IPS-20b (cell line): ENCODE measurements at regions not wholly inside any gene's neighbourhood (a gene's known extent, or its start where the extent isn't known, plus 50 kb on each side); places are given as distances from the start of the nearest gene placed in this dataset.

Source experiments
- H3K27ac ChIP-seq: one replicate; pipeline ENCODE4 v1.5.1; 2013; ENCODE audit warnings: low read length
- H3K27me3 ChIP-seq: 2 replicates; pipeline ENCODE4 v1.6.1; 2013; ENCODE audit warnings: mild to moderate bottlenecking, low read length, inconsistent platforms; ENCODE audit not compliant: insufficient read depth
- H3K36me3 ChIP-seq: 2 replicates; pipeline ENCODE4 v1.6.1; 2013; ENCODE audit warnings: low read depth, mild to moderate bottlenecking, inconsistent platforms, low read length, moderate library complexity; ENCODE audit not compliant: insufficient read depth
- H3K4me1 ChIP-seq: 2 replicates; pipeline ENCODE4 v1.6.1; 2013; ENCODE audit warnings: mild to moderate bottlenecking, control low read depth, inconsistent platforms, low read length, moderate library complexity; ENCODE audit not compliant: insufficient read depth
- H3K4me3 ChIP-seq: 2 replicates; pipeline ENCODE4 v1.5.1; 2013; ENCODE audit warnings: mild to moderate bottlenecking, low read length, inconsistent platforms
- H3K9ac ChIP-seq: 2 replicates; pipeline ENCODE4 v1.6.1; 2013; ENCODE audit warnings: low read depth, mild to moderate bottlenecking, inconsistent platforms, low read length, moderate library complexity
- H3K9me3 ChIP-seq: 2 replicates; pipeline ENCODE4 v1.6.1; 2013; ENCODE audit warnings: mild to moderate bottlenecking, low read depth, low read length, inconsistent platforms; ENCODE audit not compliant: insufficient read depth

DNA sequence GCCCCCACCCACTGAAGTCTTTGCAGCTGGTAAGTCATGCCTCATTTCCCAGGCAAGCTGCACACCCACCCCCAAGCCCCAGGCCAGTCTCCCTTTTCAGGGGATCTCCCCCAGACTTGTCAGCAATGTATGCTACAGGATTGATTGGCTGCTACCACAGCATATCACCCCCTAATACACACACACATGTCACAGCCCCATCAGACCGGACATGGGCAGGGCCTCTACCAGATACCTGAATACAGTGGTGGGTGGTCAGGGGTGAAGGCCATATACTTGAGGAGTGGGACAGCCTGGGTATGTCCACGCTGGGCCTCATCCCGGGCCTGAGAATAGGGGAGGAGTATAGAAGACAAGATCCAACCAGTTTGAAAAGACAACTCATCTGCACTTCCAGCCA is 63.4 kb upstream of the ARAP3 start:
- no peak overlapping the region for H3K9ac ChIP-seq
- peaks cover 6% of the 10 kb centered on the region; the same call in 1 of the 2 replicates for H3K4me1 ChIP-seq
- peaks cover 24% of the 10 kb centered on the region; the same call in 1 of the 2 replicates for H3K27me3 ChIP-seq
- H3K9me3 ChIP-seq, result no peaks in the 10 kb centered on the region
- no peak overlapping the region for H3K27ac ChIP-seq
- H3K36me3 ChIP-seq, result no peaks in the 10 kb centered on the region
- H3K4me3 ChIP-seq, result no peak overlapping the region

GRCh38 chr5:141743866-141744272 is 61.8 kb upstream of the ARAP3 start:
- Histone ChIP-seq H3K36me3 (no peaks in the 10 kb centered on the region), H3K27ac (no peak overlapping the region), H3K27me3 (peaks cover 15% of the 10 kb centered on the region; the same call in 1 of the 2 replicates), H3K9ac (no peak overlapping the region), H3K9me3 (no peaks in the 10 kb centered on the region), H3K4me3 (no peak overlapping the region), H3K4me1 (peaks cover 6% of the 10 kb centered on the region; the same call in 1 of the 2 replicates)

DNA sequence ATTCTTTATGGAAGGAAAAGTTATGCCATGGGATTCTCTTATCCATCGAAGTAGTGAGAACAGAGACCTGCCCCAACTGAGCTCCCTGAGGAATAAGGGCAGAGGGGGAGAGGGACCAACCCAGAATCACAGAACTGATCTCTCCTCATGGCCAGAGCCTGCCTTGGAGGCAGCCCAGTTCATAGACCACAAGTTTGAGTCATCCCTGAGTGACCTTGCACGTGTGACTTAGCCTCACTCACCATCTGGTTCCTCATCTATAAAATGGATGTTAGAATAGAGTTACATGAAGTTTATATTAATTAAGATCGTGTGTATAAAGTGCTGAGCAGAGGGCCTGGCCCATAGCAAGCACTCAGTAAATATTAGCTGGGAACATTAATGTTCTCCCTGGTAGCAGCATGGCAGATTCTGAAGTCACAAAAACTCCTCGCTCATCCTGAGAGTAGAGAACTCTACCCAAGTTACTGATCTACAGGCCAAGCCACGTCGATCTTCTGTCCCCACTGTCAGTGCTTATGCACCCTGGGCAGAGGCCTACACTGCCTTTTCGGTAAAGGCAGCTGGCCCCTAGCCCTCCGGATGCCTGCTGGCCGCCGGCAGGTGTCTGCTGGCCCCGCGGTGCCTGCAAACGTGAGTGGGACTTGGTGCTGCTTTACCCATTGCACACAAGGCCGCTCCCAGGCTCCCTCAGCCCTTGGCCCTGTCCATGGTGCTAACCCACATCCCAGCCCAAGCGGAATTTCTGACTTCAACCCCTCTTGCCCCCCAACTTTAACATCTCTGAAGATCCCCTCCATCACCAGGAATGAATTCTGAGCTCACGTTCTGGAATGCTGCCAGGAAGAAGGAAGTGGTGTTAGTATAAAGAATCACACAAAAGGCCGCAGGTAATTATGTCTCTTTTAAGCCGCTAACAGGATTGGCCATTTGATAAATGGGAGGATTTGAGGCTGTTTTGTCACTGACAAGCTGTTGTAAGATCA is 61.1 kb upstream of the ARAP3 start:
- H3K36me3 ChIP-seq, result no peaks in the 10 kb centered on the region
- no peak overlapping the region for H3K4me3 ChIP-seq
- H3K9me3 ChIP-seq, result no peaks in the 10 kb centered on the region
- H3K27ac ChIP-seq, result no peak overlapping the region
- H3K27me3 ChIP-seq, result peaks cover 8% of the 10 kb centered on the region; the same call in 1 of the 2 replicates
- no peak overlapping the region for H3K9ac ChIP-seq
- peaks cover 6% of the 10 kb centered on the region; the same call in 1 of the 2 replicates for H3K4me1 ChIP-seq

DNA sequence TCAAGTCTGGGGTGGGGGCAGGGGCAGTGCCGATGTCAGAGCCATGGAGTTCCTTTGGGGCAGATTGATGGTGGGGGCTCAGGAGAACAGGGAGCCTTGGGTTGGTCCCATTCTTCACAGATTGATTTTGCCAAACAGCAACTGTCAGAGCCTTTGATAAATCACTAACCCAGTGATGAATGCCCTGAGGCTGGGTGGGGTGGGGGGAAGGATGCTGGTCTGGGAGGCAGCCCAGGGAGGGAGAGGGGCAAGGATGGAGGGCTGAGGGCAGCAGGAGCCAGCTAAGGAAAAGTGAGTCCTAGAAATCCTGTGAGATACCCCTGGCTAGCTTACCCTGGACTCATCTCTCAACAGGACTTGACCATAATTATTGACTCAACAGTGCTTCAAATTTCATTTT is 60.1 kb upstream of the ARAP3 start:
- Histone ChIP-seq H3K4me3 (no peak overlapping the region), H3K27me3 (0 out of 2 replicates have a peak, but pooled peaks cover 5% of the 10 kb centered on the region), H3K36me3 (no peaks in the 10 kb centered on the region), H3K9ac (no peak overlapping the region), H3K4me1 (no peaks in the 10 kb centered on the region), H3K27ac (no peak overlapping the region), H3K9me3 (no peaks in the 10 kb centered on the region)

GRCh38 chr5:141740885-141741284 is 58.9 kb upstream of the ARAP3 start:
- H3K27me3 ChIP-seq, result 0 out of 2 replicates have a peak, but pooled peaks cover 5% of the 10 kb centered on the region
- H3K9me3 ChIP-seq, result no peaks in the 10 kb centered on the region
- H3K4me1 ChIP-seq, result no peaks in the 10 kb centered on the region
- H3K36me3 ChIP-seq, result no peaks in the 10 kb centered on the region
- H3K27ac ChIP-seq, result no peak overlapping the region
- H3K4me3 ChIP-seq, result no peak overlapping the region
- H3K9ac ChIP-seq, result no peak overlapping the region

- no peaks in the 10 kb centered on the region for H3K36me3 ChIP-seq
- no peaks in the 10 kb centered on the region for H3K4me1 ChIP-seq
- H3K27ac ChIP-seq, result no peak overlapping the region
- no peak overlapping the region for H3K9ac ChIP-seq
- no peaks in the 10 kb centered on the region for H3K9me3 ChIP-seq
- 0 out of 2 replicates have a peak, but pooled peaks cover 2% of the 10 kb centered on the region for H3K27me3 ChIP-seq
- no peak overlapping the region for H3K4me3 ChIP-seq
These were observed 55.5 kb upstream of the ARAP3 start for GRCh38 chr5:141737535-141737934.

DNA sequence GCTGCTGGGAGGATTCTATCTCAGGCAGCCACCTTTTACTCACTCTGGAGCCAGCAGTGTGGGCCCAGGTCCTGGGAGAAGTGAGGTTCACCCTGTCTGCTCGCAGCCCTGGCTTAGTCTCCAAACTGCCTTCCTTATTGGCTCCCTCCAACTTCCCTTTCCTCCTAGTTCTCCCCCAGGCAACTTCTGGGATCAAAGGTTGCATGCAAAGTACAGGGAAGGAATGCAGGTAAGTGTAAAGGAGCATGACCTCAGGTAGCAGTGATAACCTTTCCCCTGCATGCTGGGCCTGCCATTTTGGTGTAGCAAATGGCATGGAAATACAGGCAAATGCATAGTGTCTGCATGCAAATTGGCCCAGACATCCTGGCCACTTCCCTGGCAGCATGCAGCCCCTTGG is 53.8 kb upstream of the ARAP3 start:
- Histone ChIP-seq H3K9ac (no peak overlapping the region), H3K27me3 (no peaks in the 10 kb centered on the region), H3K27ac (no peak overlapping the region), H3K4me1 (no peaks in the 10 kb centered on the region), H3K9me3 (no peaks in the 10 kb centered on the region), H3K36me3 (no peaks in the 10 kb centered on the region), H3K4me3 (no peak overlapping the region)

GRCh38 chr5:141734501-141735229 is 52.6 kb upstream of the ARAP3 start:
- Histone ChIP-seq H3K27me3 (no peaks in the 10 kb centered on the region), H3K36me3 (no peaks in the 10 kb centered on the region), H3K4me1 (peaks cover 1% of the 10 kb centered on the region; the same call in 1 of the 2 replicates), H3K9ac (no peak overlapping the region), H3K4me3 (no peak overlapping the region), H3K9me3 (no peaks in the 10 kb centered on the region), H3K27ac (no peak overlapping the region)

DNA sequence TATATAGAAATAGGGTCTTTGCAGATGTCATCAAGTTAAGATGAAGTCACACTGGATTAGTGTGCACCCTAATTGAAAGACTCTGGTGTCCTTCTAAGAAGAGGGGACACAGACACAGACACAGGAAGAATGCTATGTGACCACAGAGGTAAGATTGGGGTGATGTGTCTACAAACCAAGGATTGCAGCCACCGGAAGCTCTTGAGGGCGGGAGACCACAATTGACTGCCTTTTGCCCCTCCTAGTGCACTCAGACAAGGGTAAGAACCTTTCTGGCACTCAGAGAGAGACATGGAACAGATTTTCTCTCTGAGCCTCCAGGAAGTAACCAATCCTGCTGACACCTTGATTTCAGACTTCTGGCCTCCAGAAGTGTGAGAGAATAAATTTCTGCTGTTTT is 51.2 kb upstream of the ARAP3 start:
- H3K9me3 ChIP-seq, result no peaks in the 10 kb centered on the region
- H3K4me3 ChIP-seq, result no peak overlapping the region
- peaks cover 10% of the 10 kb centered on the region; the same call in 1 of the 2 replicates for H3K4me1 ChIP-seq
- no peak overlapping the region for H3K9ac ChIP-seq
- H3K27ac ChIP-seq, result no peak overlapping the region
- no peaks in the 10 kb centered on the region for H3K27me3 ChIP-seq
- H3K36me3 ChIP-seq, result no peaks in the 10 kb centered on the region

- H3K36me3 ChIP-seq, result no peaks in the 10 kb centered on the region
- H3K27me3 ChIP-seq, result no peaks in the 10 kb centered on the region
- H3K9me3 ChIP-seq, result no peaks in the 10 kb centered on the region
- H3K27ac ChIP-seq, result no peak overlapping the region
- H3K4me1 ChIP-seq, result peaks cover 10% of the 10 kb centered on the region; the same call in 1 of the 2 replicates
- H3K4me3 ChIP-seq, result no peak overlapping the region
- H3K9ac ChIP-seq, result no peak overlapping the region
These were observed 50.4 kb upstream of the ARAP3 start for GRCh38 chr5:141732417-141732816.
